ENCODE measurements at regions not wholly inside any gene's neighbourhood (a gene's known extent, or its start where the extent isn't known, plus 50 kb on each side); places are given as distances from the start of the nearest gene placed in this dataset.

DNA sequence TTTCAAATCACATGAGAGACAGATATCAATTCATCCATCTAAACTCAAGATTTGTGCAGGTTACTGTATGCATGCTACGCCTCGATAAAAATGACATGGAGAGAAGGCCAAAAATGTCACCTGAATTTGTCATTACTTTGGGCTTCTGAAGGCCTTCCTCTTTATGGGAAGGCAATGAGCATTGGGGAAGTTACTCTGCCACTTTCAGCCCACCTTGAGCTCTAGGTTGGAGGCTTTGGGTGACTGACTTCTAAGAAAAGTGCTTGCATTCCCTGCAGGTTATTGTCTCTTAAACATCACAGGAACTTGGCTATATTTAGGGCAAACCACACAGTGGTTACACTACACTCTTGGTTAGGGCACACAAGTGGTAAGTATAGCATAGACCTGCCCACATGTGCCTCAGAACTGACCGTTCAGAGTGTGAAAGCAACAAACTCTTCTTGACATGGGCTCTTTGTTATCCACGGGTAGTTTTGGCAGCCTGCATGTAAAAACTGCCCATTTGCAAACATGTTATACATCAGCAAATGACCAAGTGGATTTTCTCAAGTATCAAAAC, 169.5 kb downstream of the ZNF608 start:
- Histone ChIP-seq H3K9ac (ENCODE audit: insufficient read depth, low read length, poor library complexity, severe bottlenecking) (no peak overlapping the region), H3K79me2 (ENCODE audit: insufficient read depth, low read length) (no peaks in the 10 kb centered on the region), H3K4me1 (ENCODE audit: control insufficient read depth in 1 of 2, insufficient read depth in 2 of 2, low read length in 2 of 2) (no peaks in the 10 kb centered on the region), H3K4me3 (replicated peaks in 1 of 3; ENCODE audit: low read depth in 2 of 3, low read length in 3 of 3) (no peak overlapping the region), H3K4me2 (replicated peaks; ENCODE audit: extremely low read depth, low read length, poor library complexity, severe bottlenecking) (no peak overlapping the region), H3K36me3 (replicated peaks in 1 of 2; ENCODE audit: control insufficient read depth in 1 of 2, insufficient read depth in 2 of 2, low read length in 2 of 2) (no peaks in the 10 kb centered on the region), H4K20me1 (ENCODE audit: insufficient read depth, low read length) (no peaks in the 10 kb centered on the region), H3K9me3 (replicated peaks in 1 of 2; ENCODE audit: control insufficient read depth in 1 of 2, insufficient read depth in 1 of 2, low read length in 2 of 2) (no peaks in the 10 kb centered on the region), H2AFZ (ENCODE audit: insufficient read depth, low read depth, low read length, poor library complexity, severe bottlenecking) (no peak overlapping the region), H3K27ac (ENCODE audit: low read depth in 1 of 2, low read length in 2 of 2) (no peak overlapping the region), H3K27me3 (ENCODE audit: control insufficient read depth in 2 of 2, insufficient read depth in 2 of 2, low read length in 2 of 2) (no peaks in the 10 kb centered on the region)
- intact Hi-C loops (cut with micrococcal nuclease), result no loop called here
- H3K27me3 Mint-ChIP-seq (ENCODE audit: low read depth in 3 of 3), result peaks cover 0 to 4% (median 3%) of the 10 kb centered on the region in 3 donors
- H3K9me3 Mint-ChIP-seq, result no peaks in the 10 kb centered on the region
- H3K36me3 Mint-ChIP-seq, result no peaks in the 10 kb centered on the region
- TF ChIP-seq, protein P1, sequence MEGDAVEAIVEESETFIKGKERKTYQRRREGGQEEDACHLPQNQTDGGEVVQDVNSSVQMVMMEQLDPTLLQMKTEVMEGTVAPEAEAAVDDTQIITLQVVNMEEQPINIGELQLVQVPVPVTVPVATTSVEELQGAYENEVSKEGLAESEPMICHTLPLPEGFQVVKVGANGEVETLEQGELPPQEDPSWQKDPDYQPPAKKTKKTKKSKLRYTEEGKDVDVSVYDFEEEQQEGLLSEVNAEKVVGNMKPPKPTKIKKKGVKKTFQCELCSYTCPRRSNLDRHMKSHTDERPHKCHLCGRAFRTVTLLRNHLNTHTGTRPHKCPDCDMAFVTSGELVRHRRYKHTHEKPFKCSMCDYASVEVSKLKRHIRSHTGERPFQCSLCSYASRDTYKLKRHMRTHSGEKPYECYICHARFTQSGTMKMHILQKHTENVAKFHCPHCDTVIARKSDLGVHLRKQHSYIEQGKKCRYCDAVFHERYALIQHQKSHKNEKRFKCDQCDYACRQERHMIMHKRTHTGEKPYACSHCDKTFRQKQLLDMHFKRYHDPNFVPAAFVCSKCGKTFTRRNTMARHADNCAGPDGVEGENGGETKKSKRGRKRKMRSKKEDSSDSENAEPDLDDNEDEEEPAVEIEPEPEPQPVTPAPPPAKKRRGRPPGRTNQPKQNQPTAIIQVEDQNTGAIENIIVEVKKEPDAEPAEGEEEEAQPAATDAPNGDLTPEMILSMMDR (IDR thresholded peaks at IDR 0.05), result no peak
- H3K4me1 Mint-ChIP-seq, result no peaks in the 10 kb centered on the region
- WGBS (ENCODE audit: insufficient coverage), result 92% methylated on average over 4 of the region's 4 CpGs
- DNase-seq, result no peak
- H3K27ac Mint-ChIP-seq, result no peak overlapping the region
- H3K4me3 Mint-ChIP-seq, result no peak overlapping the region

DNA sequence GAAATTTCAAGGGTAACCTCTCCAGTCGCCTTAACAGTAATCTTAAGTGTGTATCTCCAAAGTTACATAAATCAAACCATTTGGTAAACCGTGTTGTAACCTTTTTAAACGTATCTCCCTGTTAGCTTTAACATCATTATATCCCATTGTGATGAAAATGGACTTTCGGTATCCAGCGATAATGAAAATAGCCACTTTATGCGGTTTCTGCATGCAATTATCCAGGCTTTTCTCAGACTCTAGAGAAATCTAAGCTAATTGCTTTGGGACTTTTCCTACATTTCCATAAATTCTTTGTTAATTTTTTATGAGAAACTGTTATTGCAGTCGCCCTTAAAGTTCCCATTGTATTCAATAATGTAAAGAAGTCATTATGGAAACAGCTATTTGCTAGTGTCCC, 170.7 kb downstream of the ZNF608 start:
- H3K9me3 Mint-ChIP-seq, result no peaks in the 10 kb centered on the region

More for the DNA sequence above, 170.7 kb downstream of the ZNF608 start:
- no peak overlapping the region for H3K4me3 Mint-ChIP-seq
- Histone ChIP-seq H3K27ac (ENCODE audit: low read depth in 1 of 2, low read length in 2 of 2) (no peak overlapping the region), H3K4me2 (replicated peaks; ENCODE audit: extremely low read depth, low read length, poor library complexity, severe bottlenecking) (no peak overlapping the region), H3K79me2 (ENCODE audit: insufficient read depth, low read length) (no peaks in the 10 kb centered on the region), H3K9me3 (replicated peaks in 1 of 2; ENCODE audit: control insufficient read depth in 1 of 2, insufficient read depth in 1 of 2, low read length in 2 of 2) (no peaks in the 10 kb centered on the region), H3K4me1 (ENCODE audit: control insufficient read depth in 1 of 2, insufficient read depth in 2 of 2, low read length in 2 of 2) (no peaks in the 10 kb centered on the region), H3K9ac (ENCODE audit: insufficient read depth, low read length, poor library complexity, severe bottlenecking) (no peak overlapping the region), H3K36me3 (replicated peaks in 1 of 2; ENCODE audit: control insufficient read depth in 1 of 2, insufficient read depth in 2 of 2, low read length in 2 of 2) (no peaks in the 10 kb centered on the region), H2AFZ (ENCODE audit: insufficient read depth, low read depth, low read length, poor library complexity, severe bottlenecking) (no peak overlapping the region), H4K20me1 (ENCODE audit: insufficient read depth, low read length) (no peaks in the 10 kb centered on the region), H3K27me3 (ENCODE audit: control insufficient read depth in 2 of 2, insufficient read depth in 2 of 2, low read length in 2 of 2) (no peaks in the 10 kb centered on the region), H3K4me3 (replicated peaks in 1 of 3; ENCODE audit: low read depth in 2 of 3, low read length in 3 of 3) (no peak overlapping the region)
- WGBS (ENCODE audit: insufficient coverage), result 100% methylated on average over 4 of the region's 7 CpGs
- DNase-seq, result no peak
- intact Hi-C loops (cut with micrococcal nuclease), result no loop called here
- no peak overlapping the region for H3K27ac Mint-ChIP-seq
- TF ChIP-seq, protein P1 (IDR thresholded peaks at IDR 0.05), result no peak
- H3K4me1 Mint-ChIP-seq, result no peaks in the 10 kb centered on the region
- no peaks in the 10 kb centered on the region for H3K36me3 Mint-ChIP-seq
- H3K27me3 Mint-ChIP-seq (ENCODE audit: low read depth in 3 of 3), result peaks cover 0 to 4% (median 3%) of the 10 kb centered on the region in 3 donors

Measured in CD14-positive monocyte (primary cell).